ENCODE measurements at regions not wholly inside any gene's neighbourhood (a gene's known extent, or its start where the extent isn't known, plus 50 kb on each side); places are given as distances from the start of the nearest gene placed in this dataset.

GRCh38 chr20:62527781-62528180 is 52.0 kb upstream of the GATA5 start:
- 92 to 100% methylated on average over 1 to 20 of the region's 20 CpGs for WGBS, 2 donors (ENCODE audit: low coverage in 1 of 2)
- TF ChIP-seq CTCF (IDR thresholded peaks at IDR 0.05) (no peak), POLR2AphosphoS5 (IDR thresholded peaks at IDR 0.05) (no peak), EP300 (IDR thresholded peaks at IDR 0.05; ENCODE audit: low read depth) (no peak), POLR2A (IDR thresholded peaks at IDR 0.05) (no peak)
- no peak for DNase-seq
- Histone ChIP-seq H3K4me1 (peaks cover 0 to 10% (median 5%) of the 10 kb centered on the region in 4 donors), H3K9me3 (no peaks in the 10 kb centered on the region), H3K27ac (no peak overlapping the region), H3K4me3 (no peak overlapping the region), H3K27me3 (peaks cover 22% of the 10 kb centered on the region), H3K36me3 (no peaks in the 10 kb centered on the region)
- intact Hi-C loops (cut with DNase I; ENCODE audit: low total_unique reads) (no loop called here), in situ Hi-C loops (cut with MboI; ENCODE audit: low pct_ligation_motif_present in 1 of 4, low pct_unique_long_range_greater_than_20kb in 1 of 4, low sequenced_read_pairs in 3 of 4) (no loop called here)

- TF ChIP-seq POLR2AphosphoS5 (IDR thresholded peaks at IDR 0.05) (no peak), CTCF (IDR thresholded peaks at IDR 0.05) (no peak), EP300 (IDR thresholded peaks at IDR 0.05; ENCODE audit: low read depth) (no peak), POLR2A (IDR thresholded peaks at IDR 0.05) (no peak)
- 69% methylated on average over 25 of the region's 25 CpGs; no CpG with 5 or more reads in 1 of the 2 donors for WGBS, 2 donors (ENCODE audit: low coverage in 1 of 2)
- Histone ChIP-seq H3K4me1 (peaks cover 0 to 10% (median 5%) of the 10 kb centered on the region in 4 donors), H3K36me3 (no peaks in the 10 kb centered on the region), H3K27ac (no peak overlapping the region), H3K27me3 (peaks cover 10% of the 10 kb centered on the region), H3K9me3 (no peaks in the 10 kb centered on the region), H3K4me3 (no peak overlapping the region)
- DNase-seq: no peak
- intact Hi-C loops (cut with DNase I; ENCODE audit: low total_unique reads) (no loop called here), in situ Hi-C loops (cut with MboI; ENCODE audit: low pct_ligation_motif_present in 1 of 4, low pct_unique_long_range_greater_than_20kb in 1 of 4, low sequenced_read_pairs in 3 of 4) (no loop called here)
Measured at GRCh38 chr20:62528983-62529891, 53.4 kb upstream of the GATA5 start.

- peaks cover 7% of the 10 kb centered on the region for H3K27me3 ChIP-seq
- TF ChIP-seq CTCF (IDR thresholded peaks at IDR 0.05) (no peak), POLR2AphosphoS5 (IDR thresholded peaks at IDR 0.05) (no peak), POLR2A (IDR thresholded peaks at IDR 0.05) (no peak), EP300 (IDR thresholded peaks at IDR 0.05; ENCODE audit: low read depth) (no peak)
- 64% methylated on average over 25 of the region's 25 CpGs; no CpG with 5 or more reads in 1 of the 2 donors for WGBS, 2 donors (ENCODE audit: low coverage in 1 of 2)
- H3K27ac ChIP-seq: no peak overlapping the region
- no peak overlapping the region for H3K4me3 ChIP-seq
- in situ Hi-C loops (cut with MboI; ENCODE audit: low pct_ligation_motif_present in 1 of 4, low pct_unique_long_range_greater_than_20kb in 1 of 4, low sequenced_read_pairs in 3 of 4): no loop called here
- peaks cover 0 to 1% (median 0%) of the 10 kb centered on the region in 4 donors for H3K4me1 ChIP-seq
- H3K9me3 ChIP-seq: no peaks in the 10 kb centered on the region
- intact Hi-C loops (cut with DNase I; ENCODE audit: low total_unique reads): no loop called here
- no peak for DNase-seq
- H3K36me3 ChIP-seq: no peaks in the 10 kb centered on the region
Measured at GRCh38 chr20:62529896-62530642, 54.3 kb upstream of the GATA5 start.

GRCh38 chr20:62530643-62531032 is 54.8 kb upstream of the GATA5 start:
- in situ Hi-C loops (cut with MboI; ENCODE audit: low pct_ligation_motif_present in 1 of 4, low pct_unique_long_range_greater_than_20kb in 1 of 4, low sequenced_read_pairs in 3 of 4) (no loop called here), intact Hi-C loops (cut with DNase I; ENCODE audit: low total_unique reads) (no loop called here)
- no peaks in the 10 kb centered on the region for H3K36me3 ChIP-seq
- H3K4me3 ChIP-seq: no peak overlapping the region
- no peak for DNase-seq
- H3K9me3 ChIP-seq: no peaks in the 10 kb centered on the region
- TF ChIP-seq CTCF (IDR thresholded peaks at IDR 0.05) (no peak), POLR2A (IDR thresholded peaks at IDR 0.05) (no peak), EP300 (IDR thresholded peaks at IDR 0.05; ENCODE audit: low read depth) (no peak), POLR2AphosphoS5 (IDR thresholded peaks at IDR 0.05) (no peak)
- no peaks in the 10 kb centered on the region for H3K4me1 ChIP-seq
- 77% methylated on average over 16 of the region's 16 CpGs; no CpG with 5 or more reads in 1 of the 2 donors for WGBS, 2 donors (ENCODE audit: low coverage in 1 of 2)
- H3K27ac ChIP-seq: no peak overlapping the region
- H3K27me3 ChIP-seq: peaks cover 8% of the 10 kb centered on the region
